Hepatocyte (in vitro differentiated cells): ENCODE measurements at regions not wholly inside any gene's neighbourhood (a gene's known extent, or its start where the extent isn't known, plus 50 kb on each side); places are given as distances from the start of the nearest gene placed in this dataset.

Experiments
- DNase-seq: peaks from one replicate; pipeline ENCODE4 v3.0.0-alpha.2; 2016; ENCODE audit warnings: low spot score
- H2AFZ ChIP-seq: fragments of 200-600 bp; sonication (generic); 2 replicates; pipeline ENCODE4 v1.6.0; 2016; ENCODE audit warnings: antibody characterized with exemption, mild to moderate bottlenecking
- H3K27ac ChIP-seq: fragments of 200-600 bp; sonication (generic); 2 replicates; pipeline ENCODE4 v1.5.1; 2016; ENCODE audit warnings: mild to moderate bottlenecking
- H3K27me3 ChIP-seq: fragments of 200-600 bp; sonication (generic); 2 replicates; pipeline ENCODE4 v1.6.1; 2016
- H3K36me3 ChIP-seq: fragments of 200-600 bp; sonication (generic); replicated peaks from 2 replicates; pipeline ENCODE4 v1.5.1; 2016; ENCODE audit warnings: low read depth; ENCODE audit not compliant: insufficient read depth
- H3K4me1 ChIP-seq: fragments of 200-600 bp; sonication (generic); 2 replicates; pipeline ENCODE4 v1.5.1; 2016; ENCODE audit warnings: mild to moderate bottlenecking, moderate library complexity; ENCODE audit not compliant: insufficient read depth
- H3K4me2 ChIP-seq: fragments of 200-600 bp; sonication (generic); 2 replicates; pipeline ENCODE4 v1.6.0; 2016
- H3K4me3 ChIP-seq: fragments of 200-600 bp; sonication (generic); 2 replicates; pipeline ENCODE4 v1.5.1; 2016; ENCODE audit warnings: mild to moderate bottlenecking
- H3K79me2 ChIP-seq: fragments of 200-600 bp; sonication (generic); 2 replicates; pipeline ENCODE4 v1.6.0; 2017; ENCODE audit warnings: mild to moderate bottlenecking
- H3K9me2 ChIP-seq: fragments of 200-600 bp; sonication (generic); replicated peaks from 2 replicates; pipeline ENCODE4 v1.6.0; 2017; ENCODE audit warnings: mild to moderate bottlenecking; ENCODE audit not compliant: insufficient read depth
- H3K9me3 ChIP-seq: fragments of 200-600 bp; sonication (generic); 2 replicates; pipeline ENCODE4 v1.5.1; 2016; ENCODE audit warnings: low read depth, mild to moderate bottlenecking
- H4K20me1 ChIP-seq: fragments of 200-600 bp; sonication (generic); 2 replicates; pipeline ENCODE4 v1.6.0; 2016; ENCODE audit warnings: mild to moderate bottlenecking; ENCODE audit not compliant: insufficient read depth, poor library complexity, severe bottlenecking
- EZH2 ChIP-seq: fragments of 200-600 bp; sonication (generic); IDR thresholded peaks from 2 replicates; pipeline ENCODE4 v1.6.1; 2016; ENCODE audit warnings: antibody characterized with exemption, mild to moderate bottlenecking, borderline replicate concordance
- EZH2phosphoT487 ChIP-seq: fragments of 200-600 bp; sonication (generic); IDR thresholded peaks from one replicate; pipeline ENCODE4 v1.6.1; 2018; ENCODE audit warnings: antibody characterized with exemption, mild to moderate bottlenecking, low read depth, moderate library complexity; ENCODE audit not compliant: unreplicated experiment, severe bottlenecking
- WGBS: methylation state at CpG from one replicate; pipeline ENCODE4 v1.1.6; 2016; ENCODE audit warnings: low lambda C conversion rate; ENCODE audit errors: missing lambda C conversion rate; 5-methylcytosine and 5-hydroxymethylcytosine counted together
- TF ChIP-seq, protein P1 (sequence below): fragments of 200-600 bp; sonication (generic); IDR thresholded peaks from 2 replicates; pipeline ENCODE4 v1.5.1; 2016; ENCODE audit warnings: antibody characterized with exemption, mild to moderate bottlenecking; ENCODE audit not compliant: poor library complexity

DNA sequence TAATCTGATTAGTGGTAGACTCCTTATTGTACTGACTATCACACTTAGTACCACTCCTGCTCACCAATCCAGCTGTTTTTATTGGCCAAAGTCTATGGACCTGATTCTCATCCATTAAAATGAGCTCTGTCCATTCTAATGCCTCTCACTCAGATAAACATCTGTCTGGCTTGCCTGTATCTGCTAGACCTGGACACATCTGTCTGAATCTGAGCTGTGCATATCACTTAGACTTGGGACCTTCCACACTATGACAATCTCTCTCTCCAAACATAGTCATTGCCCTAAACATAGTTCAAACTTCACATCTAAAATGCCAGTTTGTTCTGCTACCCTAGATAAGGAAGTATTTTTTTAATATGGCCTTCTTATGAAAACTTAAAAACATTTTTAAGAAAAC lies 92.6 kb downstream of the CENPW start:
- Histone ChIP-seq H3K9me2 (no peaks in the 10 kb centered on the region), H4K20me1 (no peaks in the 10 kb centered on the region), H3K9me3 (no peaks in the 10 kb centered on the region), H3K27me3 (no peaks in the 10 kb centered on the region), H3K4me3 (no peak overlapping the region), H3K4me2 (no peak overlapping the region), H3K27ac (no peak overlapping the region), H2AFZ (no peak overlapping the region), H3K36me3 (no peaks in the 10 kb centered on the region), H3K79me2 (no peaks in the 10 kb centered on the region), H3K4me1 (no peaks in the 10 kb centered on the region)
- no peak for DNase-seq
- TF ChIP-seq, protein P1, sequence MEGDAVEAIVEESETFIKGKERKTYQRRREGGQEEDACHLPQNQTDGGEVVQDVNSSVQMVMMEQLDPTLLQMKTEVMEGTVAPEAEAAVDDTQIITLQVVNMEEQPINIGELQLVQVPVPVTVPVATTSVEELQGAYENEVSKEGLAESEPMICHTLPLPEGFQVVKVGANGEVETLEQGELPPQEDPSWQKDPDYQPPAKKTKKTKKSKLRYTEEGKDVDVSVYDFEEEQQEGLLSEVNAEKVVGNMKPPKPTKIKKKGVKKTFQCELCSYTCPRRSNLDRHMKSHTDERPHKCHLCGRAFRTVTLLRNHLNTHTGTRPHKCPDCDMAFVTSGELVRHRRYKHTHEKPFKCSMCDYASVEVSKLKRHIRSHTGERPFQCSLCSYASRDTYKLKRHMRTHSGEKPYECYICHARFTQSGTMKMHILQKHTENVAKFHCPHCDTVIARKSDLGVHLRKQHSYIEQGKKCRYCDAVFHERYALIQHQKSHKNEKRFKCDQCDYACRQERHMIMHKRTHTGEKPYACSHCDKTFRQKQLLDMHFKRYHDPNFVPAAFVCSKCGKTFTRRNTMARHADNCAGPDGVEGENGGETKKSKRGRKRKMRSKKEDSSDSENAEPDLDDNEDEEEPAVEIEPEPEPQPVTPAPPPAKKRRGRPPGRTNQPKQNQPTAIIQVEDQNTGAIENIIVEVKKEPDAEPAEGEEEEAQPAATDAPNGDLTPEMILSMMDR = no peak
- TF ChIP-seq EZH2 = no peak
- TF ChIP-seq EZH2phosphoT487 = no peak

DNA sequence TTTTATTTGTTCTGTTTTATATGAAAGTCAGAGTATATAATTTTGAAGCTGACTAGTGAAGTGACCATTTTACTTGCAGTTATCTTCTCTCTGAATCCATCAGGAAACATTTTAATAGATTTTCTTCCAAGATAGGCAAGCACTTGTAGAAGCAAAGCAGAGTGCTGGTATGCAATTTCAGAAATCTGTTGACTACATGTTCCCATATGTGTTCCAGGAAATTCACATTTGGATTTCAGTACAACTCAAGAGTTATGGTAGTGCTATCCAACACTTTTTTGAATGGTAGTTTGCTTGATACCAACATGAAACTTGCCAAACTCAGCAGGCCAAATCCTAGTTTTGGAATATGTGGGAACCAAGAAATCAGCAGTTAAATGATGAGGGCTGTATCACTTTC lies 94.0 kb downstream of the CENPW start:
- no peak overlapping the region for H2AFZ ChIP-seq
- no peaks in the 10 kb centered on the region for H3K4me1 ChIP-seq
- no peaks in the 10 kb centered on the region for H3K79me2 ChIP-seq
- no peaks in the 10 kb centered on the region for H3K9me2 ChIP-seq
- TF ChIP-seq EZH2phosphoT487 (no peak), EZH2 (no peak)
- TF ChIP-seq, protein P1 = no peak
- H3K4me2 ChIP-seq = no peak overlapping the region
- no peak overlapping the region for H3K27ac ChIP-seq
- no peaks in the 10 kb centered on the region for H3K9me3 ChIP-seq
- no peaks in the 10 kb centered on the region for H4K20me1 ChIP-seq
- no peaks in the 10 kb centered on the region for H3K36me3 ChIP-seq
- no peaks in the 10 kb centered on the region for H3K27me3 ChIP-seq
- H3K4me3 ChIP-seq = no peak overlapping the region
- DNase-seq = no peak

DNA sequence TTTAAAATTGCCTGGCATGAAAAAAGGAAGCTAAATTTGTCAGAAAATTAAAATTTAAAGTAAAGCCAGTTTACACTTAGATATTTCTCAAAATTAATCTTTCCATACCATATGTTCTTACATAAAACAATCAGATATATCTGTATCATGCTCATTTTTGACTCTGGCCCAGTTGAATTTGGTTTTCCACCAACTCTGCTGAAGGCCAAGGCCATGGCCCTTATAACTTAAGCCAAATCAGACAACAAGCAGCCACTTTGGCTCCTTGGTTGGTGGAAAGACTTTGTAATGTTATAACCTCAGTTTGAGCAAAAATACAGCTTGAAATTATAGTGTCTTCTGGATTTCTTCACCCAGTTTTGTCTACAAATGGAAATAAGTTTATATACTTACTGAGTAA lies 97.3 kb downstream of the CENPW start:
- no peak overlapping the region for H3K4me3 ChIP-seq
- H4K20me1 ChIP-seq = no peaks in the 10 kb centered on the region
- no peak for DNase-seq
- no peaks in the 10 kb centered on the region for H3K4me1 ChIP-seq
- TF ChIP-seq EZH2 = no peak
- TF ChIP-seq, protein P1 = no peak
- TF ChIP-seq EZH2phosphoT487 = no peak
- H3K27ac ChIP-seq = no peak overlapping the region
- no peak overlapping the region for H3K4me2 ChIP-seq
- no peaks in the 10 kb centered on the region for H3K79me2 ChIP-seq
- H3K9me3 ChIP-seq = no peaks in the 10 kb centered on the region
- no peaks in the 10 kb centered on the region for H3K36me3 ChIP-seq
- no peaks in the 10 kb centered on the region for H3K27me3 ChIP-seq
- H3K9me2 ChIP-seq = no peaks in the 10 kb centered on the region
- H2AFZ ChIP-seq = no peak overlapping the region

DNA sequence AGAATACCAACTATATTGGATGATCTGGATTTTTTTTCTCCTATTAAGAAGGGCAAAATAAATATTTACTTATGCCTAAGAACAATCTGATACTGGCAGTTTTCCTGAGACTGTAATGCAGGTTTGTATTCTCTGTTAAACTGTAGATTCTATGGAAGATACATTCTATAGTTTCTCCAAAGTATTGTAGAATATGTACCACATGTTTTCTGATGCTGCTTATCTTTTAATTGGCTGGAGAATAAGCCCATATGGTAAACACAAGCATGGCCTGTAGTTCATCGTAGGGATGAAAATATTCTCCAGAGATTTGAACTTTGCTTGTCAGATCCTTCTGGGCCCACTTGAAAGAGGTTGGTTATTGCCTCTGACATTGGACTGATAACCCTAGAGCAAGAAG lies 99.1 kb downstream of the CENPW start:
- Histone ChIP-seq H3K9me2 (no peaks in the 10 kb centered on the region), H2AFZ (no peak overlapping the region), H3K9me3 (no peaks in the 10 kb centered on the region), H3K27ac (no peak overlapping the region), H3K36me3 (no peaks in the 10 kb centered on the region), H3K4me3 (no peak overlapping the region), H3K79me2 (no peaks in the 10 kb centered on the region), H4K20me1 (no peaks in the 10 kb centered on the region), H3K27me3 (no peaks in the 10 kb centered on the region), H3K4me2 (no peak overlapping the region), H3K4me1 (no peaks in the 10 kb centered on the region)
- WGBS = 37% methylated on average over 1 of the region's 1 CpG
- no peak for DNase-seq
- TF ChIP-seq, protein P1 = no peak
- TF ChIP-seq EZH2 (no peak), EZH2phosphoT487 (no peak)
